ENCODE measurements at regions not wholly inside any gene's neighbourhood (a gene's known extent, or its start where the extent isn't known, plus 50 kb on each side); places are given as distances from the start of the nearest gene placed in this dataset.

GRCh38 chr12:5232291-5232690, 188.6 kb downstream of the KCNA5 start:
- H4K20me1 ChIP-seq (ENCODE audit: control insufficient read depth, insufficient read depth): no peaks in the 10 kb centered on the region
- H3K4me1 ChIP-seq (ENCODE audit: control insufficient read depth, insufficient read depth, low read length): no peaks in the 10 kb centered on the region
- no peak for DNase-seq (ENCODE audit: low read depth, low spot score)
- ChIA-PET SMC1A (ENCODE audit: uncharacterized antibody, unreplicated experiment) (no interaction called here), CTCF (no interaction called here), POLR2A (no interaction called here), RAD21 (ENCODE audit: unreplicated experiment) (no interaction called here)
- in situ Hi-C loops (cut with MboI): no loop called here
- intact Hi-C loops (cut with micrococcal nuclease; ENCODE audit: unreplicated experiment): no loop called here
- H3K79me2 ChIP-seq (ENCODE audit: control insufficient read depth, insufficient read depth, low read length): no peaks in the 10 kb centered on the region
- ATAC-seq: no peak
- H3K27me3 ChIP-seq (replicated peaks in 1 of 2; ENCODE audit: control insufficient read depth in 2 of 2, insufficient read depth in 2 of 2, low read length in 1 of 2): peaks cover 2 to 5% of the 10 kb centered on the region in 2 experiments
- H3K36me3 ChIP-seq (ENCODE audit: control insufficient read depth in 2 of 2, insufficient read depth in 2 of 2, low read length in 1 of 2): no peaks in the 10 kb centered on the region
- no peaks in the 10 kb centered on the region for H3K9me3 ChIP-seq (replicated peaks; ENCODE audit: control insufficient read depth, insufficient read depth, low read length)
- FAIRE-seq: no peak
- no peak overlapping the region for H3K27ac ChIP-seq (ENCODE audit: control insufficient read depth, insufficient read depth)
- H3K9ac ChIP-seq (ENCODE audit: control insufficient read depth, insufficient read depth, low read length): no peak overlapping the region
- WGBS (ENCODE audit: insufficient coverage, insufficient replicate concordance, low lambda C conversion rate, missing lambda C conversion rate): 15% methylated on average over 3 of the region's 3 CpGs
- H3K4me2 ChIP-seq (ENCODE audit: control insufficient read depth, insufficient read depth): no peak overlapping the region
- no peak overlapping the region for H2AFZ ChIP-seq (ENCODE audit: control insufficient read depth, low read depth, low read length)
- no TSS peak for BruUV-seq (replicated peaks)
- H3K4me3 ChIP-seq: no peak overlapping the region
- no peak for TF ChIP-seq E2F8 (IDR thresholded peaks at IDR 0.05; ENCODE audit: low read depth, partially characterized antibody)

- POLR2A ChIA-PET: no interaction called here
- Histone ChIP-seq H3K9ac (ENCODE audit: control insufficient read depth, insufficient read depth, low read length) (no peak overlapping the region), H3K4me3 (no peak overlapping the region), H3K27ac (ENCODE audit: control insufficient read depth, insufficient read depth) (no peak overlapping the region), H4K20me1 (ENCODE audit: control insufficient read depth, insufficient read depth) (no peaks in the 10 kb centered on the region), H2AFZ (ENCODE audit: control insufficient read depth, low read depth, low read length) (no peak overlapping the region), H3K79me2 (ENCODE audit: control insufficient read depth, insufficient read depth, low read length) (no peaks in the 10 kb centered on the region), H3K4me1 (ENCODE audit: control insufficient read depth, insufficient read depth, low read length) (no peaks in the 10 kb centered on the region), H3K9me3 (replicated peaks; ENCODE audit: control insufficient read depth, insufficient read depth, low read length) (no peaks in the 10 kb centered on the region), H3K36me3 (ENCODE audit: control insufficient read depth in 2 of 2, insufficient read depth in 2 of 2, low read length in 1 of 2) (no peaks in the 10 kb centered on the region), H3K4me2 (ENCODE audit: control insufficient read depth, insufficient read depth) (no peak overlapping the region), H3K27me3 (replicated peaks in 1 of 2; ENCODE audit: control insufficient read depth in 2 of 2, insufficient read depth in 2 of 2, low read length in 1 of 2) (peaks cover 2 to 5% of the 10 kb centered on the region in 2 experiments)
- intact Hi-C loops (cut with micrococcal nuclease; ENCODE audit: unreplicated experiment) (no loop called here), in situ Hi-C loops (cut with MboI) (no loop called here)
- SMC1A ChIA-PET (ENCODE audit: uncharacterized antibody, unreplicated experiment): no interaction called here
- FAIRE-seq (no peak), ATAC-seq (no peak), DNase-seq (ENCODE audit: low read depth, low spot score) (no peak)
- WGBS (ENCODE audit: insufficient coverage, insufficient replicate concordance, low lambda C conversion rate, missing lambda C conversion rate): 36% methylated on average over 12 of the region's 14 CpGs
- RAD21 ChIA-PET (ENCODE audit: unreplicated experiment): no interaction called here
- BruUV-seq (replicated peaks): no TSS peak
- CTCF ChIA-PET: no interaction called here
- TF ChIP-seq CBX3 (IDR thresholded peaks at IDR 0.05; ENCODE audit: borderline replicate concordance, low read depth) (no peak), MYC (IDR thresholded peaks at IDR 0.05; ENCODE audit: insufficient read depth, insufficient read length, insufficient replicate concordance, low read length, severe bottlenecking) (no peak), NBN (IDR thresholded peaks at IDR 0.05) (no peak), POLR2AphosphoS5 (IDR thresholded peaks at IDR 0.05; ENCODE audit: low read length) (no peak), CBFB (IDR thresholded peaks at IDR 0.05; ENCODE audit: low read depth) (no peak), HCFC1 (IDR thresholded peaks at IDR 0.05; ENCODE audit: low read length) (no peak), GABPA (IDR thresholded peaks at IDR 0.05; ENCODE audit: low read depth) (no peak), ESRRA (IDR thresholded peaks at IDR 0.05; ENCODE audit: low read length) (no peak), E2F8 (IDR thresholded peaks at IDR 0.05; ENCODE audit: low read depth, partially characterized antibody) (no peak), SUZ12 (IDR thresholded peaks at IDR 0.05; ENCODE audit: unreplicated experiment) (no peak), USF1 (IDR thresholded peaks at IDR 0.05; ENCODE audit: borderline replicate concordance, extremely low read length, insufficient read depth, low read depth, low read length) (no peak)
These were observed 189.3 kb downstream of the KCNA5 start for GRCh38 chr12:5232826-5233500.

Data from GM12878 (cell line).